Activated CD4-positive, alpha-beta T cell treated with anti-CD3 and anti-CD28 coated beads for 48 hours (primary cell): ENCODE measurements at regions not wholly inside any gene's neighbourhood (a gene's known extent, or its start where the extent isn't known, plus 50 kb on each side); places are given as distances from the start of the nearest gene placed in this dataset.

Experiments used
- DNase-seq: peaks from one replicate; pipeline ENCODE4 v3.0.0-alpha.2; 2020

DNA sequence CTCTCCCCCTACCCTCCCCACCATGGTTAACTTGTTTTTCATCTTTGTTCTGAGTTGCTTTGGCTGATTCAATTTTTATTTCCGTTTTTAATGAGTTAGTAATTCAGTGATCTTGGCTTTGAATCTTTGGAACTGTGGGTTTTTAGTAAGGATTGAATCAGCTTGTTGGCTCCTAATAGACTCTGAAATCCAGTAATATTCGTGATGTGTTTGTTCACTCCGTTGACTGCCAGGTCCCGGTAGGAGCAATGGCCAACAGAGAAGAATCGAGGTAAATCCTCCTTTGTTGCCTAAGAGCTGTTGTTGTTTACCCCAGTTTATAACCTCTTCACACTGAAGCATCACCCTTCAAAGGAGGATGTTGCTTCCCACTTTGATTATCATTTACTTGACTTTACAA lies 92.7 kb downstream of the PCSK1 start:
- DNase-seq: no peak

DNA sequence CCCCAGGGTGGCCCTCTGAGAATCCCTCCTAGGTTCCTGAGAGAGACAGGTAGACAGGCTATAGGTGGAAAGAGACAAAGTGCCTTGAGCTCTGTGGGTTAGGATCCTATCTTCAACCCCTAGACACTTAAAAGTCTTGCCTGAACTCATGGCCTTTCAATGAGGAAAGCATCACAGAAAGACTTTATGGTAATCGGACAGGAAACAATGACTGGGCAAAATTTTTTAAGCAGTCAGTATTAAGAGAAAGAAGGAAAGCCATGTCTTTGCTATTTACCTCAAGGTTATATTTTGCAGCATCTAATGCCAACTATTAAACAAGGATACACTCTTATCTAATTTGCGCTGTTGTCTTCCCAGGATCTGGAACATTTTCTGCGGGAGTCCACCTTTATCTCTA lies 93.2 kb downstream of the PCSK1 start:
- no peak for DNase-seq

DNA sequence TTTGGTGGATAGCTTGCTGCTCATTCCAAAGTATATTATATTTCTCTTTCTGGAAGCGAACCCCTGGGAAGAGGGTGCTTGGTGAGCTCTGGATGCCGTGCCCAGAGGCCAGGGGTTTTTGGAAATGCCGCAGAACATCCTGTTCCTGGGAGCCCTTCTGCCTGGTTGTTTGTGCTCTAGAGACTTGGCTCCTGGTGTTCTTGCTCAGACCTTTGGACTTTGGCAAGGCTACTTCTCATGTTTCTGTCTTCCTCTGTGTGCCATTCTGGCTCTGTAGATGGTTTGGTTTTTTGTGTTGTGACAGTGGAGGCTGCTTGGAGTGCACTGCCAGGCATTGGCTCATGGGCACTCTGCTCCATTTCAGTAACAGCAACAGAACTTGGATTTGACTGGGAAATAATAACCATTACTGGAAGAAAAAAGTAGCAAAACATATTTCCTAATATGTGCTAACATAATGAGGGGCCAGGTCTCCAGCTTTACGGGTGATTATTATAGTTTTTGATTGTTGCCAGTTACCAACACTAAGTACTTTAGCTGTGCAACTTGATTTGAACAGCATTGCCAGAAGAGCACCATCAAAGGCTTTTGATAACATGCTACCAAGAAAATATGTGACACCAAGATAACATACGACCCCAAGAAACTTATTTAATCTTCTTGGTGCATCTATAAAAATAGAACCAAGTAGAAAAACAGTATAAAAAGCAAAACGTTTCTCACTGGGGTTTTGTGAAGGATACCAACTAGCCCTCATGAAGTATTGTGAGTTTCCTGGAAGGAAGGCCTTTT lies 94.2 kb downstream of the PCSK1 start:
- DNase-seq: no peak

DNA sequence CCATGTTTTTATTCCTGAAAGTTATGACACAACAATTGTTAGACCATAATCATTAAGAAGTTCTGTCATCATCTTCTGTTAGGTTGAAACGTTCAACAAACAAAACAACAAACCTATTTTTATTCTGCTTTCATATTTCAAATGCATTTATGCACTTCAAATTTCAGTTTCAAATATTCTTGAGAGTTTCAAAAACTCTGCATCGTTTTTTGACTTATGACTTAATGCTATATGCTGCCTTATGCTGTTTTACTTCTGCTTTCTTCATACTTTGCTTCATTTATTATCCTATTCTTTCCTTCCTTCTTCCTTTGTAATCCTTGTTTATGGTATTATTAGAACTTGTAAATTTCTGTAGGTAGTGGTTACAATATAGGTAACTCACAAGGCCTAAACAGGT lies 95.0 kb downstream of the PCSK1 start:
- DNase-seq: no peak

DNA sequence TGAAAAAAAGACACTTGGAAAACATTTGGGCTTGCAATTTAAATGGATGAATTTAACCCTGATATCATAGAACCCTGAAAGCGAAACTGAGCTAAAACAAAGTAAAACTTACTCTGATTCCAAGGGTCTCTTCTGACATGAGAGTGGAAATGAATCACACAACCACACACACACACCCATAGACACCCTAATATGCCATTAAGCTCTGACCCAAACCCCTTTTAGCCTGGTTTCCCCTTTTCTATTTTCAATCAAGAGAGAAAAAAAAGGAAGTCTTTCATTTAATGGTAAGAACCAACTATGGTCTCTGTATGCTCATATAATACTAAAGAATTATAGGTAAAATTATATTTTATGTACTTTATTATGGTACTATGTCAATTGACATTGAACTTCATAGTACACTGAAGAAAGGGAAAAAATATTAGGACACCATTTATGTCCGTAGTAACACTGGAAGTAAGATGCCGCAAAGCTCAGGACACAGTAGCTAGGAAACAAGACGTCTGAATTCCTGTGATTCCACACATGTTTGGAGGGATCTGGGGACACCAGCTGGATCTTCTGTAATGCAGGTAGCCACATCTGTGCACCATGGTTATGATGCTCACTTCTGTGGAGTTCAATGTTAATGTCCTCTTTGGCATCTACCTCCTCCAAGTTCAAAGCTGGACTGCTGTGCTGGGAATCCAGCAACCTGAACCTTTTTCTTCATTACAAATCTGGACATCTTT lies 95.8 kb downstream of the PCSK1 start:
- no peak for DNase-seq

DNA sequence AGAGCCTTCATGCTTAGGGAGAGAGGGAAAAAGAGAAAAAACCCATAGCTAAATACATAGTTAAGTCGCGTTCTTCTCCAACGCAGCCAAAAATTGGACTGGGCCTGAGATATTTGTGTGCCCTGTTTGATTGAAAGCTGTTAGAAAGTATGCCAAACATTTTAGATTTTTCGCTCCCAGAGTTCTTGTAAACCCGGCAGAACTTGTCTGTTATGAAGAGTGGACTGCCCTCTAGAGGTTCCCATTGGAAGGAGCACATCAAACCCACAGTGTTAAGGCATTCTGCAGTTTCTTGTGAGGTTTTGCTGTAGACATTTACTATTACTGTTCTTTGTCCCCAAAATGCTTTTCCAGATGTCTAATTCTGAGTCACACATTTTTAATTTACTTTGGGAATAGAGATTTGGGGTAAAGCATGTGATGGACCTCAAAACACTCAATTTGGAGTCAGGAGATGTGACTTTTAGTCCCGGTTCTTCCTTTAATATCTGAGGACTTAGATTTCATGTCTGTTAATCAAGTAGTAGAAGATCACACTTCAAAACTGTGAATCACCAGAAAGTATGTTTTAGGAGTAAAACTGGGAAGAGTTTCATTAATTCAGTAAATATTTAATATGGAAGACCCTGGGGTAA lies 96.6 kb downstream of the PCSK1 start:
- peak; percentile 70 for DNase-seq

DNA sequence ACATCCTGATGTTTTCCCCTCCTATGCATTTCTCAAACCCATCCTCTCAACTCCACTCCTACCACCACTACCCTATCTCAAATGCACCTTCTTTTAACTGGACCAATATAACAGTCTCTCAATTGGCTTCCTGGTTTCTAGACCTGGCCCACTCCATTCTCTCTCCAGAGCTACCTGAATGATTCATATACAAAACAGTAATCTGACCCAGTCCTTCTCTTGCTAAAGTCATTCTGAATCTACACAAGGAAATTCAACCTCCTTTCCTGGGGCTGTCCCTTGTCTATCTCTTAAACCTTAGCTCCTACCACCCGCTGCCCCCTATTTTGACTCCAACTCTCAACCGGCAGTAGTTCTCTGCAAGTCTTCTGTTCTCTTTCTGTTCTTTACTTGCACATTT lies 97.2 kb downstream of the PCSK1 start:
- DNase-seq: peak; percentile 12

DNA sequence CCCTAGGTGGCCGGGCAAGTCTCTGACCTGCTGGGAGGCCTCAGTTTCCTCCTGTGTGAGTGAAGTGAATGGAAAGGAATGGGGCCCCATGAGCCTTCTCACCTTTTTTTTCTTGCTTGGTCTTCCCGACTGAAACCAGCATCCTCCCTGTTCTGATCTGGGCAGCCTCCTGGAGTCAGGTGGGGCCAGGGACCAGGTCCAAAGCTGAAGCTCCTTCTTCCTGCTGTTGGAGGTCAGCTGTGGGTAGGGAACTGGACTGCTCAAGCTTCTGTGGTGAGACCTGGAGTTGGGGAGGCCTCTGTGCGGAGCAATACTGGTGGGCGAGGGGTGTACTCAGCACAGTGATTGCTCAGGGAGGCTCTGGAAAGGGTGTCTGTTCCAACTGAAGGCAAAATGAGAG lies 99.7 kb downstream of the PCSK1 start:
- no peak for DNase-seq

DNA sequence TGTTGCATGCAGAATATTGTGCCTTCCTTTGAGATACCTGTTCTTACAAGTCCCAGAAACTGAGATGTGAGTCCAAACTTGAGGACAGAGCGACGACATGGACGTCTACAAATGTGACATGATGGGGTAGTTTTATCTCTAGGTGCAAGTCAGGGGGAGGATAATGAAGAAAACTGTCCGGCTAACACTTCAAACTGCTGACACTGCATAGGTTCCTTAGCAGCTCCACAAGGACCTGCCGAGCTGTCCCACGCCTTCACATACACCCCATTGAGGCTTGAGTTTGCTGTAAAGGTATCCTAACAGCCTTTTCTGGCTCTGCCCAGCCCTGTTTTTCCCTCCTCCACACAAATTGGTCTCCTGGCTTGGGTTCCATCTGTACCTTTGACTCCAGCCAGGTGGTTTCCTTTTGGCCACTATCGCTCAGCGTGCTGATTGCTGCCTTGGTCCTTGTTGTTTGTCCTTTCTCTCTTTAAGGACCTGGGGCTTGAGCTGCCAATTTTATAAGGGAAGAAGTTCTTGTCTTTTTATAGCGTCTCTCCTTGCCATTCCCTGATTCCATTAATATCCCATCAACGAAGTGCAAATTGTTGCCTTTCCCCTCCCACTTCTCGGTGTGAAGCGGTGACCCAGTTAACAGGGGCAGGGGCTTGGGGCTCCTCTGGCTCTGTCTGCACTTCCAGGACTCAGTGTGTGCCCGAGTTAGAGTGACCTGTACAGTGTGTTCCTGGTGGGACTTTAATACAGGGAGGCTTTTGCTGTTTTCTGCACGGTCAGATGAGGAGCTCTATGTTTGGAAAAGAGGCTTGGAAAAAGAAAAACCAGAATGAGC lies 100.3 kb downstream of the PCSK1 start:
- no peak for DNase-seq

DNA sequence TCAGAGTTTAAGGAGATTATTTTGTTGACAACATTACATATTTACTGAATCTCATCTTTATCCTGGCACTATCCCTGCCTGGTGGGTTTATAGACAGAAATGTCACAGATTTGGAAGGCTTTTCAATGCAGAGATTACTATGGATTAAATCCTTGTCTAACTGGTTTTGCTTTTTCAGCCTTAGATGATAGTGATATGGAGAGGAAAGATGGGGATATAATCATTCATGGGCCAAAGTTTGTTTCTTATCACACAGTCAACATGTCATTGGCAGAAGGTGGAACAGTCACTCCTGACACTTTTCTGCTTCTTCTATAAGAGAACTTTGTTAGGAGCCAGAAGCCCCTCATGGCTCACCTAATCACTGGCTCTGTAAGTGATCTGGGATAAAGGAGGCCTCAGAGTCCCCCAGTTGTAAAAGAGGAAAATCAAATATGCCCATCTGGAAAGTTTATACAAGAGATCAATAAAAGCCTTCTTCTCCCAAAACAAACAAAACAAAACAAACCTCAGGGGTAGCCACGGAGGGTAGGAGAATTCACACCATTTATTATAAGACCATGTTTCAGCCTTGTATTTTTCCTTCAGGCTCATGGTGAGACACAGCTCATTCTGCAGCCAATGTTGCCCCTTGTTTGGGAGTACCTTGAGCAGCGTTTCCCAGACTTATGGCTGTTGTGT lies 101.2 kb downstream of the PCSK1 start:
- no peak for DNase-seq

DNA sequence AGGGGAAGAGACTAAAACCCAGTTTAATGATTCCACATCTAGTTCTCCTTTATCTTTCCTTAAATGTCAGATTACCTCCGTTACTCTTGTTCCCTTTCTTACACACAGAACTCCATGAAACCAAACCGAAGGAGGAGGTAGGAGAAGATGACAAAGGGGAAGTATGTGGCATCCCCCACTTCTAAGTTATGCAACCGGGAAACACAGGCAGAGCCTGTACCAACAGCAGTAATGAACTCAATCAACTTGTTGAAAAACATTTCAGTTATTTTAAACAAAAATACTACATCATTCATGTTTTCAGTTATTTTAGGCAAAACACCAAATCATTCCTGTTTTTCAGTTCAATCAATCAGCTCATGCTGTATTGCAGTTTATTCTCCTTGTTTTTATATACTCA lies 101.8 kb downstream of the PCSK1 start:
- DNase-seq: no peak

DNA sequence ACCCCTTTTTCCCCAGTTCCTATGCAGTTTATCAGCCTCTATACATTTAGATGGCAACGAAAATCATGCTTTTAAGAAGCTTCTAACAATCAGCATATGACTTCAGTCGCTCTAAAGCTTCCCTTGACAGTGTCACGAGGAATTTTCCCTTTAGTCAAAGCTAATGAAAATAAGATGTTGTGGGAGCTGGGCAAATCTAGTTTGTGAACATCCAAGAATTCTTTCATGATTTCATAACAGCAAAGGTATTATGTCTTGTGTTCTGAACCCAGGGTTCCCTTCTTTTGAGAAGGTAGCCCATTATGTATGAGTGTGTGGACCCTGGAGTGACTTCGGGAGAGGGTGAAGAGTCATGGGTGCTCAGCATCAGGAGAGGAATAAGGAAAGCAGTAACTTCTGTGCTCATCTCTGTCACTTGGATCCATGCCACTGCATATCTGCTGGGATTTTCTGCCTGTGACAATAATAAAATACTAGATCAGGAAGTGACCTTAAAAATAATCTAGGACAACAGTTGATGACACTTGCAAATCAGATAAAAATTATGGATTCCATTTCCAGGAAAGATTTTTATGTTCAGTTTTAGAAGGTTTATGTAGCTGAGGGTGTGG lies 102.4 kb downstream of the PCSK1 start:
- no peak for DNase-seq

DNA sequence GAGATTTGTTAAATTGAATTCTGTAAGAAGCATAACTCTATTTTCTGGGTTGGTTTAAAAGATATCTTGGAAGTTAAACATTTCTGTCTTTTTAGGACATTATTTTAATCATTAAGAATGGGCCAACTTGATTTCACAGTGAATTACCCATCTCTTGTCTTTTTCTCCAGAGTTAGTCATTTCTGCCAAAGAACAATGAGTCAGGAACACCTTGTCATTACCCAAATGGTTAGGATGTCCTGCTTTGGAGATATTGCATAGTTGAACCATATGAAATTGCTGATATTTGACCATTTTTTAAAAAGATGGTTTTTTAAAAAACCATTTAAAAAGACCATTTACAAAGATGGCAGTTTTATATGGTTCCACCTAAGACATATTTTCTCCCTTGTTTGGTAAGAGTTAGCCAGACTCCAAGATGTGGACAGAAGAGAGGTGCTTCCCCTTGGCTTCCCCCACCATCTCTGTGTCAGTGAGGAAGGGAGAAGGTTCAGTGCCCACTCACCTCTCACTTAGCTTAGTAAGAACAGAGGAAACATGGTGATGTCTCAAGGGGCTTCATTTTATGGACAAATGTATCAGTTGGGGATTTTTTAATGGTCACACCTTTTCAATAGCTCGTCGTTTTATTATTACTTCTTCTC lies 103.0 kb downstream of the PCSK1 start:
- no peak for DNase-seq

DNA sequence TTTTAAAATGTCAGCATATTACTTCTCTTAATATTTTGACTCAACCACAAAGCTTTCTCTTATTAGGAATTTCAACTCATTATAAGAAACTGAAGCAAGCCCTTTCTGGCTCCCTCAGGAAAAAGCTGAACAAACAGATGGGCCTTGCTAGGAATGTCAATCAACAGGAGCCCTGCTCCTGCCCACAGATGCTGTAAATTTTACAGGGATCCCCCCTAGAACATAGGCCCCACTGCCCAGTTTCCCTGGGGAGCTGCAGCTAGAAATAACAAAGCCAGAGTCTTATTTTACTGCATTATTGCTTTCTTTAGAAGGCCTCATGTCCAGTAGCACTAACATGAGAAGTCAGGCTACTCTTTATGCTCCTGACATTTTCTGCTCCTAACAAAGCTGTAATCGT lies 103.8 kb downstream of the PCSK1 start:
- DNase-seq: no peak

DNA sequence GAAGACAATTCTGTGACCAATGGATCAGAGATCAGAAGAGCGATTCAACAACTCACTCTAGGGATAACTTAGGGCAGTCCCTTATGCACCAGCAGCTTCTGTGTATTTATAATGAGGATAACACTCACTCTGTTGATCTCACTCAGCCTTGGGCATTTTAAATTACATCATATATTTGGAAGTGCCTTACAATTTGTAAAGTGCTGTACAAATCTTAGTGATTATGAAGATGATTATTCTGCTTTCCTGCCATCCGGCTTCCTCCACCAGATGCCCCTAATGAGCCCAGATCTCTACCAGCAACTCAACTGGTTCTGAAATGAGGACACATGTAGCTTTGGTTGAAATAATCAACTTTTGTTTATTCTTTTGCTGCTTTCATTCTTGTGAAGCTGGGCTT lies 105.3 kb downstream of the PCSK1 start:
- no peak for DNase-seq

DNA sequence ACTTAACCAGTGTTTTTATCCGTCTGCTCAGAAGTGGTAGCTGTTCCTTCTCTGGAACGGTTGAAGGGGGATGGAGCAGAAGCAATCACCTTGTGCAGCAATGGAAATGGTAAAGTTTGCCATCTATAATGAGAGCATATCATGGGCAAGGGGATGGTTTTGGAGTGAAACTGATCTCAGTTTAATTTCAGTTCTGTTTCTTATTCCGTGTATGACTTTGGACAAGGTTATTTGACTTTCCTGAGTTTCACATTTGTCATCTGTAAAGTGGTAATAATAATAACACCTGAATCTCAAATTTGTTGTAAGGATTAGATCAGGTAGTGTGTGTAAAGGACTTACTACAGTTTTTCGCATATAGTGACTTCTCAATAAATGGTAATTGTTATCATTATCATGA lies 106.1 kb downstream of the PCSK1 start:
- no peak for DNase-seq

DNA sequence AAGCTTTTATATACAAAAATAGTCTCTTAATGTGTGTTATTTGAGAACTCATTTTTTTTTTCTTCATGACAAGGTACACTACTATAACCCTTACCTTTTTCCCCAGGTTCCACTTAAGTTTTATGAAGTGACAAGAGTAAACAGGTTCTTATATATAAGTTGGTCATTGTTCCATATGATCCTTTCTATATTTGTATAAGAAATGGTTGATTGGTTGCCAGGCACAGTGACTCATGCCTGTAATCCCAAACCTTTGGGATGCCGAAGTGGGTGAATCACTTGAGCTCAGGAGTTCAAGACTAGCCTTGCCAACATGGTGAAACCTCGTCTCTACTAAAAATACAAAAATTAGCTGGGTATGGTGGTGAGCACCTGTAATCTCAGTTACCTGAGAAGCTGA lies 108.3 kb downstream of the PCSK1 start:
- no peak for DNase-seq

DNA sequence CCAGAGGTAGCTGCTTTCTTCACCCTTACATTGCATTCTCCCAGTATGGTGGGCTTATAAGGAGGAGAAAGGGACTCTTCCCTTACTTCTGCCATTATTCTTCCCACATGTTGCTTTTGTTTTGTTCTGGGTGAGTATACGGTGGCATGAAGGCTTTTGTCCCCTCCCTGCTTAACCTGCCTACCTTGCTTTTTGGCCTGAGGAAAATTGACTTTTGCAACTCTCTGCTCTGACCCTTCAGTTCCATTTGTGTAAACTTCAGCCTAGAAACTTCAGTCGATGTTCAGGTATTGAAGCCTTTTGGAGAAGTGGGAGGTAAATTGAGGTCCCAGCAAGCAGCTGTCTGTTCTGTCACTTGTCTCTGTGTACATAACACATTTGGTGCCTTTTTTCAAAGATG lies 110.2 kb downstream of the PCSK1 start:
- DNase-seq: no peak

DNA sequence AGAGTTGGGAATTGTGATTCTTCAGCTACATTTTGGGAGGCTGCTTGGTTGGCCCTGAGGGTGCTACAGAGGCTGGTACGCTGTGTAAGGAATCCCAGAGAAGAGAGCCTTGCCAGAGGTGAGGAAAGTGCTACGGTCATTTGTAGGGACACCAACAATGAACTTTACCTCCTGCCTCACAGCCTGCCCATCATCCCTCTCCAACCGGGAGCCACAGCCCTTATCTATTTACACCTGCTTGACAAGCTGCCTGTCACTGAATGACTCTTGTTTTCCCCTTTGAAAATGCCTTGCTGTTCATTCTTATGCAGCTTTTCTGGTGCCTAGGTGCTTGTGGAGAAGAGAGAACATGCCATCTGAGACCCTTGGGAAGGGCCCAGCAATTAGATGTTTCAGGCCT lies 110.8 kb downstream of the PCSK1 start:
- no peak for DNase-seq

DNA sequence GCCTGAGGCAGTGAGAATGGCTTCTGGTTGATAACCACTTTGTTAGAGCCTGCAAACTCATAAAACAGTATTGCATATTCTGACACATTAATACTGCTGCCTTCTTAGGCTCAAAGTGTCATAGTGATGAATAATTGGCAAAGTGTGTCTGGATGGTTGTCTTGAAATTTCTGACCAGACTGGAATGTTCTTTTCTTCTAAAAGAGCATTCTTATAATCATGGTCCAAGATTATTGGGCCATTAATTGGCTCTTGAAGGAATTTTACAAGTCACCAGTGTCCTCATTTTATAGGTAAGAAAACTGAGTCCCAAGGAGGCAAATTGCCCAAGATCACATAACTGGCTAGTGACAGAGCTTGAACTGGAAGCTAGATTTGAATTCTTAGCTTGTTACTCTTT lies 111.7 kb downstream of the PCSK1 start:
- DNase-seq: no peak

DNA sequence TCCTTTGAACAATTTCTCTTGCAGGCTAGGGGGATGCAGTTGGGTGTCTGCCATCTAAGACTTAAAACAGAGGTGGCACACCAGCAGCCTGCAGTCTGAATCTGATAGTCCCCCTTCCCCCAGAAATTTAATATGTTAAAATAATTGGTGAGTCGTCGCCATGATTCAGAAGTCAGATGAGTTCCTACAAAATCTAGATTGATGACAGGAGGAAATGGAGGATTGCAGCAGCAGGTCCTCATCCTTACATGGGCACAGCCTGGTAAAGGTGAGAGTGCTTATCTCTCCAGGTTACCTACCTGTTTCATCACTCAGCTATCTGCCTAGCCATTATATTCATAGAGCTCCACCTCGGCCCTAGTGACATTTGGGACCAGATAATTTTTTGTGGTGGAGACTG lies 112.3 kb downstream of the PCSK1 start:
- DNase-seq: no peak
